GM19238 (cell line): ENCODE measurements at regions not wholly inside any gene's neighbourhood (a gene's known extent, or its start where the extent isn't known, plus 50 kb on each side); places are given as distances from the start of the nearest gene placed in this dataset.

ENCODE experiments used
- DNase-seq: peaks from one replicate; pipeline ENCODE4 v3.0.0; 2011; ENCODE audit warnings: low spot score; ENCODE audit not compliant: insufficient read length

GRCh38 chr18:73739098-73739497 is 408.5 kb downstream of the FBXO15 start:
- no peak for DNase-seq

GRCh38 chr18:73737990-73738389 is 409.6 kb downstream of the FBXO15 start:
- DNase-seq, result no peak

- no peak for DNase-seq
Observed at GRCh38 chr18:73735836-73736235, 411.8 kb downstream of the FBXO15 start.

- DNase-seq, result no peak
Observed at GRCh38 chr18:73733806-73734314, 413.8 kb downstream of the FBXO15 start.

- DNase-seq, result no peak
Observed at GRCh38 chr18:73733376-73733775, 414.3 kb downstream of the FBXO15 start.

- DNase-seq, result no peak
Observed at GRCh38 chr18:73728657-73729056, 419.0 kb downstream of the FBXO15 start.

- no peak for DNase-seq
Observed at GRCh38 chr18:73724958-73725357, 422.7 kb downstream of the FBXO15 start.

GRCh38 chr18:73719611-73720010 is 428.0 kb downstream of the FBXO15 start:
- no peak for DNase-seq

- no peak for DNase-seq
Observed at GRCh38 chr18:73717570-73717969, 430.1 kb downstream of the FBXO15 start.

- DNase-seq, result no peak
Observed at GRCh38 chr18:73715210-73715670, 432.4 kb downstream of the FBXO15 start.

- no peak for DNase-seq
Observed at GRCh38 chr18:73714466-73714865, 433.2 kb downstream of the FBXO15 start.

- no peak for DNase-seq
Observed at GRCh38 chr18:73711256-73711655, 436.4 kb downstream of the FBXO15 start.

- no peak for DNase-seq
Observed at GRCh38 chr18:73708591-73708990, 439.0 kb downstream of the FBXO15 start.

- DNase-seq, result no peak
Observed at GRCh38 chr18:73707035-73707434, 440.6 kb downstream of the FBXO15 start.

- DNase-seq, result no peak
Observed at GRCh38 chr18:73697353-73697752, 450.3 kb downstream of the FBXO15 start.

GRCh38 chr18:73696698-73697097 is 450.9 kb downstream of the FBXO15 start:
- DNase-seq, result no peak

- DNase-seq, result no peak
Observed at GRCh38 chr18:73696171-73696570, 451.5 kb downstream of the FBXO15 start.

GRCh38 chr18:73693091-73693490 is 454.5 kb downstream of the FBXO15 start:
- no peak for DNase-seq

- no peak for DNase-seq
Observed at GRCh38 chr18:73691624-73692023, 456.0 kb downstream of the FBXO15 start.

GRCh38 chr18:73691118-73691517 is 456.5 kb downstream of the FBXO15 start:
- no peak for DNase-seq

- DNase-seq, result no peak
Observed at GRCh38 chr18:73690222-73690621, 457.4 kb downstream of the FBXO15 start.

GRCh38 chr18:73688851-73689711 is 458.6 kb downstream of the FBXO15 start:
- DNase-seq, result no peak

- DNase-seq, result no peak
Observed at GRCh38 chr18:73688161-73688560, 459.5 kb downstream of the FBXO15 start.
